GM13977 (cell line): ENCODE measurements at regions not wholly inside any gene's neighbourhood (a gene's known extent, or its start where the extent isn't known, plus 50 kb on each side); places are given as distances from the start of the nearest gene placed in this dataset.

Experiments
- DNase-seq: peaks from one replicate; pipeline ENCODE4 v3.0.0; 2012; ENCODE audit warnings: low spot score
- in situ Hi-C: fragments of 300-500 bp; cut with MboI; formaldehyde crosslinking; loops from one replicate; pipeline ENCODE4 v1.12.0; 2022; ENCODE audit warnings: low sequenced_read_pairs, low pct_unique_long_range_greater_than_20kb, mixed read lengths, inconsistent platforms; ENCODE audit not compliant: unreplicated experiment
- TF ChIP-seq, protein P1 (sequence below): IDR thresholded peaks from 2 replicates; pipeline ENCODE4 v1.5.1; 2012; ENCODE audit warnings: mild to moderate bottlenecking, control low read depth; ENCODE audit not compliant: insufficient read depth; ENCODE audit errors: extremely low read depth, missing control alignments

DNA sequence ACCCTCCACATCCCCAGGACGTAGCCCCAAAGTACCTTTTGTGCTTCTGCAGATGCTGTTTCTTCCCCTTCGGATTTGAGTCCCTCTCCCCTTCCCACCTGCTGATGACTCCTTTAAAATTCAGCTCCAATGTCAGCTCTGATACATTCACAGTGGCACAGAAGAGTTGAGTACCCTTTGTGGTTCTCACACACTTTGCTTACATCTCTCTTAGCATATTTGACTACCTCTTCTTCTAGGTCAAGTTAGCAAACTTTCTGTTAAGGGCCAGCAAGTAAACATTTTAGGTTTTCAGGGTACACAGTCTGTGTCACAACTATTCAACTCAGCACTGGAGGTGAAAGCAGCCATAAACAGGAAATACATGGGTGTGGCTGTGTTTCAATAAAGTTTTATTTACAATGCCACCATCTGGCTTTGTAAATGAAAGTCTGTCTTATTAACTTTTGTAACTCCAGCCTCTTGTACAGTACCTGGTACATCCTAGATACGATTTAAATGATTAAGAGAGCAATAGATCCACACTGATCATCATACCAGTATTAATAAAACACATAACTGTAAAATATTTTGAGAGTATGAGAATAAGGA, 161.7 kb downstream of the SOX9 start:
- DNase-seq, result no peak
- TF ChIP-seq, protein P1, sequence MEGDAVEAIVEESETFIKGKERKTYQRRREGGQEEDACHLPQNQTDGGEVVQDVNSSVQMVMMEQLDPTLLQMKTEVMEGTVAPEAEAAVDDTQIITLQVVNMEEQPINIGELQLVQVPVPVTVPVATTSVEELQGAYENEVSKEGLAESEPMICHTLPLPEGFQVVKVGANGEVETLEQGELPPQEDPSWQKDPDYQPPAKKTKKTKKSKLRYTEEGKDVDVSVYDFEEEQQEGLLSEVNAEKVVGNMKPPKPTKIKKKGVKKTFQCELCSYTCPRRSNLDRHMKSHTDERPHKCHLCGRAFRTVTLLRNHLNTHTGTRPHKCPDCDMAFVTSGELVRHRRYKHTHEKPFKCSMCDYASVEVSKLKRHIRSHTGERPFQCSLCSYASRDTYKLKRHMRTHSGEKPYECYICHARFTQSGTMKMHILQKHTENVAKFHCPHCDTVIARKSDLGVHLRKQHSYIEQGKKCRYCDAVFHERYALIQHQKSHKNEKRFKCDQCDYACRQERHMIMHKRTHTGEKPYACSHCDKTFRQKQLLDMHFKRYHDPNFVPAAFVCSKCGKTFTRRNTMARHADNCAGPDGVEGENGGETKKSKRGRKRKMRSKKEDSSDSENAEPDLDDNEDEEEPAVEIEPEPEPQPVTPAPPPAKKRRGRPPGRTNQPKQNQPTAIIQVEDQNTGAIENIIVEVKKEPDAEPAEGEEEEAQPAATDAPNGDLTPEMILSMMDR, result no peak
- in situ Hi-C loops, result no loop called here

DNA sequence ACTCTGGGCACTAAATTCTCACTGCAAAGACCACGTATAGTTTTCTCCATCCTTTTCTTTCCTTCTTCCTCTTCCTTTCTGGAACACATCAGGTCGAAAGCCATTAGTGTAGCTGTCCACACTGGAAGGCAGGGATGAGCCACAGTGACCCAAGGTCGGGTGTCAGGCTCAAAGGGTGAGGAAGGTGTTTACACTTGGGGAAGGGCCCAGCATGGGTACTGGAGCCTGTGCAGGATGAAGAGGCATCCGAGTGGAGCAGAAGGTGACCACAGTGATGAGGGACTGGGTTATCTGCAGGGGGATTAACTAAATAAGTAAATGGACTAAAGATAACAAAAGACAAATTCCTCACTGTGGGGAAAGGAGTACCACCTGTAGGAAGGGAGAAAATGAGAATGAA, 164.0 kb downstream of the SOX9 start:
- TF ChIP-seq, protein P1, result no peak
- no peak for DNase-seq
- in situ Hi-C loops, result no loop called here

DNA sequence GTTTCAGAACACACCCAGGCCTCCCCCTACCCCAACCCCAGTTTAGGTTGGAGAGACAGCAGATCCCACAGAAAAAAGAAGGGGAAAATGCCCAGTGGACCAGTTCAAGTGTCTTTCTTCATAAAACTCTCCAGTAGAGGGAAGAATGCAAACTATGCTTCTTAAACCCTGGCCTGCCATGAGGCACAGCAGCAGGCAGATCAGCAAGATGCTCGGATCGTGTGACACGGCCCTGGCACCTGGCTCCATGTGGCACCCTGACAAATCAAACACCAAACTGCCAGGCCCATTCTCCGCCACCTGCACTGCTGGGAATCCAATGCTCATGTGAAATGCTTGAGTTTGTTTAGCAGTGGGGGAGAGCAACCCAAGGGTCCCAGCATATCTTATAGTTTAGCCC, 166.8 kb downstream of the SOX9 start:
- in situ Hi-C loops, result no loop called here
- DNase-seq, result no peak
- TF ChIP-seq, protein P1, result no peak

DNA sequence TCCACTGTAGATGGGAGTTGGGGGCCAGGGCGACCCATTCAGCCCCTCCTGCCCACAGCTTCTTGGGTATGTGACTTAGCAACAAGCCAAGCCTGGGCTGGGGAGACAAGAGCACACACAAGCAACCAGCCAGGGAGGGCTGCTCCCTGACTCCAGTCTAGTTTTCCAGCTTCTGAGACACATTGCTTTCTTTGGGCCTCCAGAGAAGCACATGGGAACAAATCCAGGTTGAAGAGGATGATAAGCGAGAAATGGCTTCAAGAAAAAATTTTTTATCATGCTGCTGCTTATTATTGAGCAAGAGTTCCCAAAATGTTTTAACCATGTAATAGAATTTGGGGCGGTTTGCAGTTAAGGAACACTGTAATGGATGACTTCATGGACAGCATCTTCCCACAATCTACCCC, 173.7 kb downstream of the SOX9 start:
- TF ChIP-seq, protein P1, result no peak
- DNase-seq, result no peak
- in situ Hi-C loops, result no loop called here

DNA sequence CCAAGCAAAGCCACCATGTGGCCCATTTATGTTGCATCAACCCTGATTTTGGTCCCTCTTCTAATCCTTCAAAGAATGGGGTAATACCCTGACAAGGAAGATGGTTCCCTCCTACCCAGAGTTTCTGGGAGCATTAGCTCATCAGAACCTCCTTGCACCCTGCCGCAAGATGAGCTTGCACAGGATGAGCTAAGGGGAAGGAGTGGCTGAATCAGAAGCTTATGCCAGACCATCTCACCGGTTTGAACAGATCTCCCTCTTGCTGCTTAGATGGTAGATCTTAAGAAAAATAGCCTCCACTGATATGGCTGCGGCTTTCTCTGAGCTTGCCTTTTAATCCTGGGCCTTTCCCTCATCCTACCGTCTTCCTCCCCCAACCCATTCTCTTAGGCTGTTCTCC, 175.1 kb downstream of the SOX9 start:
- TF ChIP-seq, protein P1, result no peak
- in situ Hi-C loops, result no loop called here
- DNase-seq, result no peak

DNA sequence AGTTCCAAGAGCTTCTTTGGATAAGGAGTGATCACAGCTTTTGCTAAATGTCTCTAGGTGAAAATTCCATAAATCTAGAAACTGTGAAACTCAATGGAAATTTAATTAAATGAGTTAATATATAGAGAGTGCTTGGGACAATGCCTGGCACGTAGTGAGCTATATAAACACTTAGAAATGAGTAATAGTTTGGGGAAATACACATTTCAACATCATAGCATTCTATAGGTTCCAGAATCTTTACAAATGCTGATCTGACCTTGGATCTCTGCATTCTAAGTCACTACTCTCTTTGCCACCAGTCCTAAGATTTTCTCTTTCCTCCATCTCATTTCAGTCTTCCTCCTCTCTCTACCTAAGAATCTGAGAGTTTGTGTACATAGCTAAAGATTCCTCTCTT, 175.6 kb downstream of the SOX9 start:
- in situ Hi-C loops, result no loop called here
- no peak for DNase-seq
- TF ChIP-seq, protein P1, result no peak
